ENCODE measurements at regions not wholly inside any gene's neighbourhood (a gene's known extent, or its start where the extent isn't known, plus 50 kb on each side); places are given as distances from the start of the nearest gene placed in this dataset.
"Not testable (repeated sequence)": the region's sequence is repeated elsewhere in the genome, so short reads cannot be mapped to it uniquely, and the experiment has no call there.

- in situ Hi-C loops (cut with HindIII; ENCODE audit: low pct_unique_long_range_greater_than_20kb, low sequenced_read_pairs): no loop called here
- TF ChIP-seq JUND (IDR thresholded peaks at IDR 0.05; ENCODE audit: low read depth): no peak
- DNase-seq (ENCODE audit: low read depth in 1 of 2, low spot score in 1 of 2): no peak
Observed at GRCh38 chr15:62866366-62866765, 176.2 kb upstream of the TPM1 start.

GRCh38 chr15:62867844-62868243, 174.7 kb upstream of the TPM1 start:
- in situ Hi-C loops (cut with HindIII; ENCODE audit: low pct_unique_long_range_greater_than_20kb, low sequenced_read_pairs): no loop called here
- DNase-seq (ENCODE audit: low read depth in 1 of 2, low spot score in 1 of 2): no peak
- TF ChIP-seq JUND (IDR thresholded peaks at IDR 0.05; ENCODE audit: low read depth): no peak

GRCh38 chr15:62868507-62868906, 174.0 kb upstream of the TPM1 start:
- DNase-seq (ENCODE audit: low read depth in 1 of 2, low spot score in 1 of 2): no peak
- in situ Hi-C loops (cut with HindIII; ENCODE audit: low pct_unique_long_range_greater_than_20kb, low sequenced_read_pairs): no loop called here
- no peak for TF ChIP-seq JUND (IDR thresholded peaks at IDR 0.05; ENCODE audit: low read depth)

GRCh38 chr15:62869116-62869515, 173.4 kb upstream of the TPM1 start:
- no peak for TF ChIP-seq JUND (IDR thresholded peaks at IDR 0.05; ENCODE audit: low read depth)
- DNase-seq (ENCODE audit: low read depth in 1 of 2, low spot score in 1 of 2): no peak
- in situ Hi-C loops (cut with HindIII; ENCODE audit: low pct_unique_long_range_greater_than_20kb, low sequenced_read_pairs): no loop called here

GRCh38 chr15:62870216-62870615, 172.3 kb upstream of the TPM1 start:
- in situ Hi-C loops (cut with HindIII; ENCODE audit: low pct_unique_long_range_greater_than_20kb, low sequenced_read_pairs): no loop called here
- TF ChIP-seq JUND (IDR thresholded peaks at IDR 0.05; ENCODE audit: low read depth): no peak
- no peak for DNase-seq (ENCODE audit: low read depth in 1 of 2, low spot score in 1 of 2)

- in situ Hi-C loops (cut with HindIII; ENCODE audit: low pct_unique_long_range_greater_than_20kb, low sequenced_read_pairs); DNase-seq (ENCODE audit: low read depth in 1 of 2, low spot score in 1 of 2): not testable (repeated sequence)
Observed at GRCh38 chr15:62870701-62871100, 171.8 kb upstream of the TPM1 start.

GRCh38 chr15:62873203-62873602, 169.3 kb upstream of the TPM1 start:
- in situ Hi-C loops (cut with HindIII; ENCODE audit: low pct_unique_long_range_greater_than_20kb, low sequenced_read_pairs): no loop called here
- DNase-seq (ENCODE audit: low read depth in 1 of 2, low spot score in 1 of 2): no peak
- no peak for TF ChIP-seq JUND (IDR thresholded peaks at IDR 0.05; ENCODE audit: low read depth)

- in situ Hi-C loops (cut with HindIII; ENCODE audit: low pct_unique_long_range_greater_than_20kb, low sequenced_read_pairs): no loop called here
- no peak for DNase-seq (ENCODE audit: low read depth in 1 of 2, low spot score in 1 of 2)
- TF ChIP-seq JUND (IDR thresholded peaks at IDR 0.05; ENCODE audit: low read depth): no peak
Observed at GRCh38 chr15:62874064-62874463, 168.5 kb upstream of the TPM1 start.

GRCh38 chr15:62874959-62875625, 167.5 kb upstream of the TPM1 start:
- no peak for TF ChIP-seq JUND (IDR thresholded peaks at IDR 0.05; ENCODE audit: low read depth)
- no peak for DNase-seq (ENCODE audit: low read depth in 1 of 2, low spot score in 1 of 2)
- in situ Hi-C loops (cut with HindIII; ENCODE audit: low pct_unique_long_range_greater_than_20kb, low sequenced_read_pairs): no loop called here

GRCh38 chr15:62875626-62876021, 166.9 kb upstream of the TPM1 start:
- no peak for DNase-seq (ENCODE audit: low read depth in 1 of 2, low spot score in 1 of 2)
- in situ Hi-C loops (cut with HindIII; ENCODE audit: low pct_unique_long_range_greater_than_20kb, low sequenced_read_pairs): no loop called here
- no peak for TF ChIP-seq JUND (IDR thresholded peaks at IDR 0.05; ENCODE audit: low read depth)

GRCh38 chr15:62877276-62877857, 165.2 kb upstream of the TPM1 start:
- in situ Hi-C loops (cut with HindIII; ENCODE audit: low pct_unique_long_range_greater_than_20kb, low sequenced_read_pairs): no loop called here
- DNase-seq (ENCODE audit: low read depth in 1 of 2, low spot score in 1 of 2): no peak
- TF ChIP-seq JUND (IDR thresholded peaks at IDR 0.05; ENCODE audit: low read depth): no peak

GRCh38 chr15:62878070-62878469, 164.5 kb upstream of the TPM1 start:
- TF ChIP-seq JUND (IDR thresholded peaks at IDR 0.05; ENCODE audit: low read depth): no peak
- in situ Hi-C loops (cut with HindIII; ENCODE audit: low pct_unique_long_range_greater_than_20kb, low sequenced_read_pairs): no loop called here
- no peak for DNase-seq (ENCODE audit: low read depth in 1 of 2, low spot score in 1 of 2)

GRCh38 chr15:62879770-62880169, 162.8 kb upstream of the TPM1 start:
- DNase-seq (ENCODE audit: low read depth in 1 of 2, low spot score in 1 of 2): no peak
- in situ Hi-C loops (cut with HindIII; ENCODE audit: low pct_unique_long_range_greater_than_20kb, low sequenced_read_pairs): no loop called here
- no peak for TF ChIP-seq JUND (IDR thresholded peaks at IDR 0.05; ENCODE audit: low read depth)

- in situ Hi-C loops (cut with HindIII; ENCODE audit: low pct_unique_long_range_greater_than_20kb, low sequenced_read_pairs): no loop called here
- DNase-seq (ENCODE audit: low read depth in 1 of 2, low spot score in 1 of 2): no peak
Observed at GRCh38 chr15:62880278-62880677, 162.3 kb upstream of the TPM1 start.

More at GRCh38 chr15:62880278-62880677, 162.3 kb upstream of the TPM1 start:
- TF ChIP-seq JUND (IDR thresholded peaks at IDR 0.05; ENCODE audit: low read depth): no peak
